ENCODE measurements at regions not wholly inside any gene's neighbourhood (a gene's known extent, or its start where the extent isn't known, plus 50 kb on each side); places are given as distances from the start of the nearest gene placed in this dataset.

GRCh38 chr1:173421286-173421685 is 55.8 kb upstream of the PRDX6 start:
- DNase-seq: no peak

GRCh38 chr1:173421789-173422188 is 55.3 kb upstream of the PRDX6 start:
- no peak for DNase-seq

- DNase-seq: no peak
Observed at GRCh38 chr1:173422456-173422976, 54.6 kb upstream of the PRDX6 start.

- no peak for DNase-seq
Observed at GRCh38 chr1:173423291-173423690, 53.8 kb upstream of the PRDX6 start.

- no peak for DNase-seq
Observed at GRCh38 chr1:173424143-173424542, 53.0 kb upstream of the PRDX6 start.

- no peak for DNase-seq
Observed at GRCh38 chr1:173424782-173425407, 52.2 kb upstream of the PRDX6 start.

GRCh38 chr1:173426057-173426456 is 51.1 kb upstream of the PRDX6 start:
- DNase-seq: no peak

GRCh38 chr1:173427146-173428054 is 49.7 kb upstream of the PRDX6 start:
- no peak for DNase-seq
